DMS114 treated with DMSO at 0.1 percent for 48 hours (cell line): ENCODE measurements at regions not wholly inside any gene's neighbourhood (a gene's known extent, or its start where the extent isn't known, plus 50 kb on each side); places are given as distances from the start of the nearest gene placed in this dataset.

ENCODE experiments used
- DNase-seq: peaks from one replicate; lab custom pipeline; 2025; ENCODE audit not compliant: unreplicated experiment; lab: John Stamatoyannopoulos, UW

DNA sequence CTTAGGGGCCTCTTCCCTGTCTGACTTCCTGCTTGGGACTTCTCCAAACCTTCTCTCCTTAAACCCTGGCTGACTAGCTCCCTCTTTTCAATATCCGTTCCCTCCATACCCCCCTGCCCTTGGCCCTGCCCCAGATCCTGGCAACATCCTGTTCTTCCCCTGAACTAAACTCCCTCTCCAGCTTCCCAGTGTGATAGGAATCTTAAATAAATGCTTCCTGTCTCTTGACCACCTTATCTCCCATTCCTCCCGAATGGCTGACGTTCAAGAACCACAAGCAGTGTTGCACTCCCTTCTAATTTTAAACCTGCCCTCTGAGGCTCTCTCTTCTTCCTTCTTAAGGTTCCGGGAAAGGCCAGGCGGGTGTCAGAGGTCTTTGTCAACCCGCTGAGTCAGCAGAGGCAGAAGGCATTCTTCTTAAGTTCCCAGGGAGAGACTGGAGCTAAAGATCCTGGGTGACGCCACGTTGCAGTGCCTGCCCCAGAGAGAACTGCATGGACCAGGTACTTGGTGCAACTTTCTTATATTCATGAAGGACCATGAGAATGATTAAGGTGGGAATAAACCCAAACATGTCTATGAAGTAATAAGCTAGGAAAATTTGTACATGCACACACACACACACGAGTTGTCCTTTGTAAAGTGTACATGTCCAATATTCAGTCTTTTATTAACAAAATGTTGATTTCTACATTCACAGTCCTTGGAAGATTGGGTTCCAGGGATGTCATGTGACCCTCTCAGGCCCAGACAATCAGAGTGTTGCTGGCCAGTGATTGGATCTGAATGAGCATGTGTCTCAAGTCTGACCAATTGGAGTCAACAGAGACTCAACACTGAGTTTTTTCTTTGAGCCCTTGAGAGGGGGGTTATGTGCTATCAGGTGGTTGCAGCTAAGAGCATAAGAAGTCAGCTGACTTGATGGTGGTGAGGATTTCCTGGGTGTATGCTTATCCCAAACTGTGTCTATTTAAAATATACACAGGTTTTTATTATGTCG lies 420.2 kb upstream of the TBX3 start:
- no peak for DNase-seq

DNA sequence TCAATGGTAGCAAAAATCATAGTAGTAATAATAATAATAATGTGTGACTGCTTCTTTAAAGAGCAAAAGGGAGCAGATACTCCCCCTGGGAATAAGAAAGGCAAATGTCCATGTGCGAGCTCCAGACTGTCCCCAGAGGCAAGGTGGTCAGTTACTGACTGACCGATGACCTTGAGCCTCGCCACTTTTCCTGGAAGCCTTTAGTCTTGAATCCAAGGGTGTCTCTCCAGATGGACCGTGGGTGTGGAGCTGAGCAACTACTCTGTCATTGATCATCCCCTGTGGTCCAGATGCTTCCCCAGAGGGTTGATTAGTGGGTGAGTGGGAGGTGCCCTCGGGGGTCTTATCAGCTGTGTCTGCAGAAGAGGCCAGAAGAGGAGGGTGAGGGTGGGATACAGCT lies 418.5 kb upstream of the TBX3 start:
- no peak for DNase-seq

DNA sequence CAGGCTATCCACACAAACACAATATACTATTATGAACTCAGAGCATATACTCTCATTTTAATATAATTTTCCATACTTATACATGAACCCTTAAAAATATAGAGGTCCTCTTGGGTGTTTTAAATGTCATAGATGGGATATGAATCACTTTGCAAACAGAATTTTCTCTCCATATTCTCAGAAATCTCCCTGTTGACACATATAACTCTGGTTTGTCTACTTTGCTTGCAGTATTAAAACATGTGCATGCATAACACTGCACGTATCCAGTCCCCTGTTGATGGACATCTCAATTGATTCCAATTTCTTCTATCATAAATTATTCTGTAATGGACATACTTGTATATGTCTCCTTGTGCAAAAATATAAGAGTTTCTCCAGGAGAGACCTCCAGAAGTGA lies 417.5 kb upstream of the TBX3 start:
- DNase-seq: no peak

DNA sequence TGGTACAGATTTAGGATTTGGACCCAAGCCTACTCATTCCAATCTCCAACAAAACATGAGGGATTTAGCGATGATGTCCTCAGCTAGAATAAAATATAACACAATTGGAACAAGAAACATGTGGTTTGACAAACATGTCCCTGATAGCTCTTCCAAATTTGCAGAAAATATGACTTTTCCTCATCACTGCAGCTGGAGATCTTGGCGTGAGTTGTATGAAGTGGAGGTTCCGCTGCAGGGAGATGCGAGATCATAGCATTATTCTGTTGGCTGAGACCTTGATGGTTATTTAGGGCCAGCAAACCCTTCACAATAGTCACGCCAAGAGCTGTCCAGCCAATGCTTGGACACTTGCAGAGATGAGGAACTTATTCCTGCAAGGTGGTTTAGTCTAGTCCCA lies 413.4 kb upstream of the TBX3 start:
- no peak for DNase-seq

DNA sequence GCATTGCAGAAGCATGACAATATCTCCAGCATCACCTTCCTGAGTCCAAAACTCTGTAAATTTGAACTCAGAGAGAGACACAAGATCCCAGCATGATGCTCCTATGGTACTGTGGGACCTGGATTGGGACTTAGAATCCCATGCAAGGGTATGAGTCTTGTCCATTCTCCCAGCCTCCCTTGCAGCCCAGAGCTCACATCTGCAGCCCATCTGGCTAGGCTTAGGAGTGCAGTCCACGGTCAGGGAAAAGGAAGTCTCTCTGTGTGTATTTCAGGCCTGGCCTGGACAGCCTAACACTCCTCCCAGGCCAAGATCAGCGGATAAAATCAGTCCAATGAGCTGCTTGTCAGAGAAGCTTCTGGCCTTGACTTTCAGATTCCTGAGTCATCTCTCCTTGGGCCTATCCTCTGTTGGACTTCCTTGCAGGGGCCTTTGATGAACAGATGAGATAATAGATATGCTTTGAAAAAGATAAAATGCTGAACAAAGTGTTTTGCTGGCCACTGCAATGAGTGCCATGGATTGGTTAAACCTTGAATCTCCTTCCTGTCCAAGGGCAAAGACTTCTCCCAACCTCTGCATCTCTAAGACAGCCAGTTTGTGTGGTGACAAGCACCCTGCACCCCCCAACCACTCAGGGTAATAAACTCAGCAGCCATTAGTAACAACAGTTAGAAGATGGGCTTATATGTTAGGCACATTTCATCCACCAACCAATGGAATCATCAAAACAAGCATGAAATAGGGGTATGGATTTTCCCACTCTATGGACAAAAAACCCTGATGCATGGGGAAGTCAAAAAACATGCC lies 412.8 kb upstream of the TBX3 start:
- DNase-seq: no peak

DNA sequence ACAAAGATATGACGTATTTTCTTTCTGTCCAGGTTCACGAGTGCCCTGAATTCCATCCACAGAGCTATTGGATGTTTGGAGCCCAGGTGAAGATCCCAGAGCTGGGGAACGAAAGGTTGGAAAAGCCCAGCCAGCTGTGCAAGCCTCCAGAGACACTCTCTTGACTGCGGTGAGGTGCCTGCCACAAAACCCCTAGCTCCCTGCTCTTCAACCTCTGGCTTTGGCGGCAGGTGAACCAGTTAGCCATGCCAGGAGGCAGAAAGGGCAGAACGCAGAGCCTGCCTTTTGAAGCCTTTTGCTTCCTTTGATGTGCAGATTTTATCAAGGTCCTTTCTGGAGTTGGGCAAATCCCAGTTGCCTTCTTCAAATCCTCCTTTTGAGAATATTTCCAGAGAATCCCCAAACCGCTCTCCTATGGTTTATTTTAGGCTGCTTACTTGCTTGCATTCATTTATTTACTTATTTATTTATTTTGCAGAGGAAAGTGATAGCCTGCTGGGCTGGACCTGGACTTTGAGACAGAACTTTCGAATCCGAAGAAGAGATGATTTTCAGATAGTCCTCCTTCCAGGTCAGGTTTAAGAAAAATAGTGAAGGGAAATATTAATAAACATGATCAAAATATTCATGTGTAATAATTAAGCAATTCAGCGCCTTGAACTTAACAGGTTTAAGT lies 411.2 kb upstream of the TBX3 start:
- no peak for DNase-seq

DNA sequence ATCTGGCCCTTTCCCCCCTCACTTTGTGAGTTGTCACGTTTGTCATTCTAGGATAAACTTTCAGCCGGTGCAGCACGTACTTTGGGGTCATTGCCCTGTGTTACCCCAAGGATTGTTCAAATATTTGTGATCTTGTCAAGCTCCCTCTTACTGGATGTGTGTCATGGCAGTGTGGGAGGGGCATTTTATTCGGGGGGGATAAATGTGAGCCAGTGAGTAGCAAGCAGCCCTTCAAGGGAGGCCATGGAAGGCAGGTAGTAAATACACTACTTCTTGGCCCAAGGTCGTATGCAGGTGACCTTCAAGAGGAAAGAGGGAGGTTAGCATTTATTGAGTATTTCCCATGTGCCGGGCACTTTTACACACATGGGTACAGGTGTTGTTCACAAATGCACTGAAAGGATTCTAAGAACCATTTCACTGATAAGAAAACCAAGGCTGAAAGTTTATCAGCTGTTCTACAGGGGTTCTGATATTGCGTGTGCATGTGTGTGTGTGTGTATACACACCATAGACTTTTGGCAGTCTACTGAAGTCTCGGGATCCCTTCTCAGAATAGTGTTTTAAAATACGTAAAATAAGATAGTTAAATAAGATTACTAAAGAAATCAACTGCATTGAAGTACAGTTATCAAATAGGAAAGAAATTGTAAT lies 410.3 kb upstream of the TBX3 start:
- DNase-seq: no peak

DNA sequence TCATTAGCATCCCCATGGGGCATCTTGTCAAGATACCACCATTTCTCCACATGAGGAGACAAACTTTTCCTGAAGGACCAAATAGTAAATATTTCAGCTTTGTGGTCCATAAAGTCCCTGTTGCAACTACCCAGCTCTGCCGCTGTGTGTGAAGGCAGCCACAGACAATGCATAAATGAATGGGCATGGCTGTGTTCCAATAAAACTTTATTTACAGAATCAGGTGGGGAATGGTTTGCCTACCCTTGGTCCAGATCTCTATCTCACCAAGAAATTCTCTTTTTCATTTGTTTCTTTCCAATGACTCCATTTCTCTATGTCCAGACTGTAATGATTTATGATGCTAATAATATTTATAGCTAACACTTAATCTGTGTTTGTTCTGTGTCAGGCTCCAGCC lies 409.3 kb upstream of the TBX3 start:
- DNase-seq: no peak

DNA sequence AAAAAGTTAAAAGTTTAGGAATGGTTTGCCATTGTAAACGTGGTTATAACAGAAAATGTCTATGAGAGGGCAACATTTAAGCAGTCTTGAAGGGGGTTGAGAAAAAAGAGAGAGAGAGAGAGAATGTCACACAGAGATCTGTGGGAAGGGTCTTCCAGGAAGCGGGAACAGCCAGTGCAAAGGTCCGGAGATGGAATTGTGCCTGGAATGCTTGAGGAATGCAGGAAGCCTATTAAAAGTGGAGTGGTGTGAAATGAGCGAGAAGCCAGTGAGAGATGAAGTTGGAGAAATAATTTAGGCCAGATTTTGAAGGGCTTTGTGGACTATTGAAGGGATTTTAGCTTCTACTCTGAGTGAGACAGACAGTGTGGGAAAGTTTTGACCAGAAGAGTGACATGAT lies 406.8 kb upstream of the TBX3 start:
- DNase-seq: no peak

DNA sequence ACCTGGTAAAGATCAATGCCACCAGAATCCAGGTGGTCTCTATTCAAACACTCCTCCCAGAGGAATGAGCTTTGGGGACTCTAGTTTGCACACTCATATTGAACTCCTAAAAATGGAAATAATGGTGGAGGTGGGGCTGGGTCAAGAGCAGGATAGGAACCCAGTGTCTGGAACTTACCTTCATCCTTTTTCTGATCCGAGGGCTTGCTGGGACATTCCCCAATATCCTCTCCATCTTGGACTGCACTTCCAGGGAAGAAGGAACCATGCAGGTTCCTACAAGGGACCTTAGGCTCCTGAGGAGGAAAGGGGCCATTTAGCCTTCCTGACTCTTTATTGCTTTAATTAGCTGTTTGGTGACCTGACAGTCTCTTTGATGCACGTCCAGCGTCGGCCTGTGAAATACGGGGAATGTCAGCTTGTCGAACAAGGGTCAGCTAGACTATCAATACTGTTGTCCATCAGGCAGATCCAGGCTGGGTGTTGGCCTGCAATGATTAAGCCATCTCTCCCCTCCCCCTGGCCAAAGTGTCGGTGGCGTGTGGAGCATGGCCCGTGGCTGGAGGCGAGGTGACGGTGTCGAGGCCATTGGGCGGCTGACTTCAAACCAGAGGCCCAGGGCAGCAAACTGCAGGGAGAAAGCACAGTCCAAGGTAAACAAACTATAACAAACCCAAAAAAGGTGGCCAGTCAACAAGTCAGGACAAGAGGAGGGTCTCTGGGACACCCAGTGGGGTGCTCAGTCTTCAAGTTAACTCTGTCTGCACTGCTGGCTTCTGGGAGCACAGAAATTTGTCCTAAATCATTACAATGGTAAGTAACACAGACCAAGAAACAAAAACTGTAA lies 405.2 kb upstream of the TBX3 start:
- DNase-seq: no peak

DNA sequence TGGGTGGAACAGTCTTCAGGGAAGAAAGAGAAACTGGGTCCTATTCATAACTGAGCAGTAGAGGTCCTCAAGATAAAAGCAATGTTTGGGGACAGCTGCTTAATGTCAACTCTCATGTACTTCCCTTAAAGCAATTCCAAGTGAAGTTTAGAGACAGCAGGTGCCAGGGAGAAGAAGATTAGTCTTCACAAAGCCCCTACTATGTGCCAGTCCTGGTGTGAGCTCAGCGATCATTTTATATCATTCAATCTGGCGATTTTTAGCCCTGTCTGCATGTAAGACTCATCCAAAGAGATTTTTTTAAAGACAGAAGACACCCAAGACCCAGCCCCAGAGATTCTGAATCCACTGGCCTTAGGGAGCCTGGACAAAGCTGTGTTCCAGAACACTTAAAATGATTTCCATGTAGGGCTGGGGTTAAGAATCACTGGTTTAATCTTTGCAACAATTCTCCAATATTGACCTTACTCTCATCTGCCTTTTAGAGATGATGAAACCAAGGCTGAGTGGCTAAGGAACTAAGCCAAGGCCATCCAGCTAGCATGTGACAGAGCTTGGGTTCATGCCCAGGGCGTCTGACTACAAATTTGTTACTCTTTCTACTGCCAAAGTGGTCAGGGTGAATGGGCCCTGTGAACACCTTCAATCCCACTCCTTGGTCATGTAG lies 404.5 kb upstream of the TBX3 start:
- DNase-seq: no peak

DNA sequence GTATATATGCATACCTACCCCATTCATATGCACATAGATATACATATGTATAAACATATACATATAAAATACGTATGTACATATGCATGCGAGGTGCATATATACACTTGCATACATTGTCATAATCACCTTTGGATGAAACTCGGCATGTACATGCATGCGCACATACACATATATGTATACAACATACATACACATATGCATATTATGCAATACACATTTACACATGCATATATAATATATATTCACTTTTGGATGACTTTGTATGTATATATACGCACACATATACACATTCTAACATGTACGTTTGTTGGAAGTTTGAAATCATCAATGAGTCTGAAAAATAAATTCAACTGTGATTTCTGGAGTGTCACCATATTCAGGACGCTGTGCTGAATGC lies 401.6 kb upstream of the TBX3 start:
- no peak for DNase-seq

DNA sequence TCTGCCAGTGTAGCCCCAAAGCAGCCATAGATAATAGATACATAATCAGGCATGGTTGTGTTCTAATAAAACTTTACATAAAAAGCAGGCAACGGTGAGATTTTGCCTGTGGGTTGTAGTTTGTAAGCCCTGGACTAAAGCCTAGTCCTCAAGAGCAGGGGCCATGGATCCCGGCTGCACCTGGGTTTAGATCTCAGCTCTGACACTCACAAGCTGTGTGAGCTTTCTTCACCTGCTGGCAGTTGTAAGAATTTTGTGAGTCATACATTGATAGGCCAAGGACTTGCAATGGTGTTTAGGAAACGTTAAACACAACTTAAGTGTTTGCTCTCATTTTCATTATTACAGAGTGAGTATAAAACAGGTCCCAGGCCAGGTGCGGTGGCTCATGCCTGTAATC lies 395.8 kb upstream of the TBX3 start:
- no peak for DNase-seq

DNA sequence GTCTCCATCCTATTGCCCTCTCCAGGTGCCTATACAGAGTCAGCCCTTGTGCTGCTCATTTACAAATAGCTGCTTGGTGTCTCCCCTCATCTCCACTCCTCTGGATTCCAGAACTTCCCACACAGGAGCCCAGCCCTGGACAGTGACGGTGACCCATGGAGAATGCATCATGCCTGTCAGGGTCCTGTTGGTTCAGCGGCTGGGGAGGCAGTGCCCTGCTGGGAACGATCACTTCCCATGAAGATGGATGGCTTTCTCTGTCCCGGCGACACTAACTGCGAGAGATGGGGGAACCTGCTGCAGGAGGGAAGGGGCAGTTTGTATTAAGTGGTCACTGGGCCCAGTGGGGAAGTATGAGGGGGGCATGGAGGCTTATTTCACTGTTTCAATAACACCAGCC lies 395.0 kb upstream of the TBX3 start:
- no peak for DNase-seq

DNA sequence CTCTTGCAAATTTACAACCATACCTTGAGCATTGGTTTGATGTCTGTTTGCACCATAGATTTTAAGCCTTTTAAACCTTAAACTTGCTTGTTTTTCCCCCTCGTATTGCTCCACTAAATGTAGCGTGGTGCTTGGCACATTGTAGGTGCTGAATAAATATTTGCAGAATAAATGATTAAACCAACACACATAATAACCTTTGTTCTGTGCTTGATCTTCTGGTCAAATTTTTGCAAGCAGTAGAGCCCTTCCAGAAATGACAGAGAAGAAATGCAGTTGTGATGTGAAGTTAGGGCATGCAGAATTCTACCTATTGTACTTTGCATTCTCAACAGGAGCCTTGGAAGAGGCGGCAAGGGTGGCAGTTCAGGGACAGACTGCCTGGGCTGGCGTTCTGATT lies 394.4 kb upstream of the TBX3 start:
- no peak for DNase-seq

DNA sequence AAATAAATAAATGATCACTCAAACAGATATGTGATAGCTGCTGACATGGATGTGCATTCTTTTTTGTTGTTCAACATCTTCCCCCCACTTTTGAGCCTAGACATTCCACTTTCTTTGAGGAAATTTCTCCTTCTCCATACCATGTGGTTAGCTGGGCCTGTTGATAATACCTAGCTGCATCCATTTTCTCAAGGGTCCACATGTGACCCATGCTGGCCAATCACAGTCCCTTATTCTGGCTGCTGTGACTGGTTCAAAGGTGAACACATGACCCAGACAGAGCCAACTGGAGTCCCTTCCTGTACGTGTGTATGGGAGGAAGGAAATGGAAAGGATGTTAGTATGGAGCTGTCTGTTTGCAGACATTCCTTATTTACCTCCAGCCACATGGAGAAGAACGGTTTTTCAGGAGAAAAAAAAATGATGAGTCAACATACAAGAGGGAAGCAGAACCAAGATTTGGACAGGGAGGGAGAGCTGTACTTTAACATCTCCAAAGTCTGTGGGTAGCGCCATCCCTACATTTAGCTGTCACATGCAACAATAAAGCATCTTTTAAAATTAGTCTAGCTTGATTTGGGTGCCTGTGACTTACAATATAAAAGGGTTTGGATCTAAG lies 391.7 kb upstream of the TBX3 start:
- DNase-seq: no peak

DNA sequence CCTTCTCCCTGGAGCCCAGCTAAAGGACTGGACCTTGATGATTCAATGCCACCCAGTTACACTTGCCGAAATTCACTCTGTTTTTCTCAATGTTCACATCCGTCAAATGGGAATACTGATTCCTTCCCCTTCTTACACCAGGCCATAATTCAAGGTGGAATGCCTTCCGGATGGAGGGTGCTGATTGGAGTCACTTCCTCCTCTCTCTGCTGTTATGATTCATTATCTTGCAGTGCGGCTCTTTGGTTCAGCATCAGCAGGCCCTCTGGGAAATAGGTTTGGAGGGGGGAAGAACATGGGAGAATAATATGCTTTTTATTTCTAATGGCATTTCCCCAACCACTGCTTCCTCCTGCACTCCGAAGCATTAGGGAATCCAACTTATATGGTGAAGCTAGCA lies 390.6 kb upstream of the TBX3 start:
- DNase-seq: no peak

DNA sequence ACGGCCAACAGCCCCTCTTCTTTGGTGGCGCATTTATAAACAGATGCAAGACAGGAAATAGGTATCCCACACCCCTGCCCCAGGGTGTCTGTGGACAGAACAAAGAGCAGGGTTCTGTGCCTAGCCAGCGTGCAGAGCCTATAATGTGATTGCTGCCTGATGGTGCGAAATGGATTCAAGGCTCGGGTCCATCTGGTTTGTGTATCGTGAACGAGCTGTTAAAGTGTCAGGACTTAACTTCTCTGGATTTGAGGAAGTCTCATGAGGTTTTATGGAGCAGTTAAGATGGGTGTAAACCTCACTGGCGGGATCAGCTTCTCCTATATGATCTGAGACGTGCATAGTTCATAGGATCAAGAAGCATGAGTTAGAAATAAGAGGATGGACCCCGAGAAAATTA lies 388.7 kb upstream of the TBX3 start:
- DNase-seq: no peak

DNA sequence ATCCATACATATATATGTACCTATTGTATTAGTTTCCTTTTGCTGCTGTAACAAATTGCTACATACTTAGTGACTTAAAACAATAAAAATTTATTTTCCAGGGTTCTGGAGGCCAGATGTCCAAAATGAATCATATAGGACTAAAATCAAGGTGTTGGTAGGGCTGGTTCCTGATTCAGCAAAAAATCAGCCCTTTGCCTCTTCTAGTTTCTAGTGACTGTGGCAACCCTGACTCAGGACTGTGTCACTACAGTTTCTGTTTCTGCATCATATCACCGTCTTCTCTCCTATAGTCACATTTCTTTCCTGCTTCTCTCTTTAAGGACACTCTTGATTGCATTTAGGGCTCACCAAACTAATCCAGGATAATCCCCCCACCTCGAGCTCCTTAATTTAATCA lies 386.3 kb upstream of the TBX3 start:
- DNase-seq: no peak
